HL-60 (cell line): ENCODE measurements at regions not wholly inside any gene's neighbourhood (a gene's known extent, or its start where the extent isn't known, plus 50 kb on each side); places are given as distances from the start of the nearest gene placed in this dataset.

Experiments
- DNase-seq, 2 experiments: peaks; one replicate each; pipeline ENCODE4 v3.0.0-alpha.2; 2010 to 2020; ENCODE audit warnings: low read depth in 1 of 2, low spot score in 1 of 2
- H3K27ac ChIP-seq: fragments of 250-450 bp; sonication (Bioruptor Pico); replicated peaks from 2 replicates; pipeline ENCODE4 v1.5.1; 2020; ENCODE audit warnings: mild to moderate bottlenecking, moderate library complexity
- H3K27me3 ChIP-seq: fragments of 250-450 bp; sonication (Bioruptor Pico); 2 replicates; pipeline ENCODE4 v1.5.1; 2021; ENCODE audit warnings: mild to moderate bottlenecking, moderate library complexity; ENCODE audit not compliant: insufficient read depth, poor library complexity, severe bottlenecking
- H3K4me3 ChIP-seq: replicated peaks from 2 replicates; pipeline ENCODE4 v1.5.1; 2011; ENCODE audit warnings: mild to moderate bottlenecking, control low read depth, low read length; ENCODE audit not compliant: insufficient read depth
- CTCF ChIP-seq: IDR thresholded peaks from one replicate; pipeline ENCODE4 v1.5.1; 2011; ENCODE audit warnings: low read length, control low read depth, inconsistent platforms; ENCODE audit not compliant: insufficient read depth
- GABPA ChIP-seq: IDR thresholded peaks from 2 replicates; pipeline ENCODE4 v1.6.1; 2012; ENCODE audit warnings: low read depth
- POLR2AphosphoS5 ChIP-seq: IDR thresholded peaks from 2 replicates; pipeline ENCODE4 v1.6.1; 2012; ENCODE audit warnings: low read depth
- SPI1 ChIP-seq: IDR thresholded peaks from 2 replicates; pipeline ENCODE4 v1.6.1; 2012; ENCODE audit warnings: low read depth, mild to moderate bottlenecking, borderline replicate concordance
- TF ChIP-seq, protein P1 (sequence below): IDR thresholded peaks from 2 replicates; pipeline ENCODE4 v1.6.1; 2012; ENCODE audit warnings: low read depth; ENCODE audit not compliant: insufficient replicate concordance

DNA sequence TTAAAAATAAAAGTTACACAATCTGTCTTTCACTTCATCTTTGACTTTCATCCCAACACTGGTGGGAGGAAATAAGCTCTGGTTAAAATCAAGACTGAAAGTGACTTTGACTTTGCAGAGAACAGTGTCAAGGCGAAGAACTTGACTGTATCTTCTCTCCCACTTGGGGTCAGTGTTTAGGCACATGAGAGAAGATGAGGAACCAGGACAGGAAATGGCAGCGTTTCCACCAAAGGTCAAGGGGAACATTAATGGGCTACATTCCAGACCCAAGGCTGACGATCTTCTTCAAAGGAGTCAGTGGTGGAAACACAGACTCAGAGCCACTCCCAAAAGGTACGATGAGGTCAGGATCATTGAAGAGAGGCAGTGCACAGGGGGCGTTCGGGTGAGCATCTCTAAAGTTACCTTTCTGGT lies 409.5 kb downstream of the ARHGEF28 start:
- DNase-seq, result peak; percentile 3 to 5
- no peak overlapping the region for H3K4me3 ChIP-seq
- no peak overlapping the region for H3K27ac ChIP-seq

GRCh38 chr5:74034733-74035132 lies 408.7 kb downstream of the ARHGEF28 start:
- no peak for DNase-seq
- Histone ChIP-seq H3K4me3 (no peak overlapping the region), H3K27ac (no peak overlapping the region), H3K27me3 (no peaks in the 10 kb centered on the region)
- TF ChIP-seq GABPA (no peak), CTCF (no peak), POLR2AphosphoS5 (no peak)
- TF ChIP-seq, protein P1, sequence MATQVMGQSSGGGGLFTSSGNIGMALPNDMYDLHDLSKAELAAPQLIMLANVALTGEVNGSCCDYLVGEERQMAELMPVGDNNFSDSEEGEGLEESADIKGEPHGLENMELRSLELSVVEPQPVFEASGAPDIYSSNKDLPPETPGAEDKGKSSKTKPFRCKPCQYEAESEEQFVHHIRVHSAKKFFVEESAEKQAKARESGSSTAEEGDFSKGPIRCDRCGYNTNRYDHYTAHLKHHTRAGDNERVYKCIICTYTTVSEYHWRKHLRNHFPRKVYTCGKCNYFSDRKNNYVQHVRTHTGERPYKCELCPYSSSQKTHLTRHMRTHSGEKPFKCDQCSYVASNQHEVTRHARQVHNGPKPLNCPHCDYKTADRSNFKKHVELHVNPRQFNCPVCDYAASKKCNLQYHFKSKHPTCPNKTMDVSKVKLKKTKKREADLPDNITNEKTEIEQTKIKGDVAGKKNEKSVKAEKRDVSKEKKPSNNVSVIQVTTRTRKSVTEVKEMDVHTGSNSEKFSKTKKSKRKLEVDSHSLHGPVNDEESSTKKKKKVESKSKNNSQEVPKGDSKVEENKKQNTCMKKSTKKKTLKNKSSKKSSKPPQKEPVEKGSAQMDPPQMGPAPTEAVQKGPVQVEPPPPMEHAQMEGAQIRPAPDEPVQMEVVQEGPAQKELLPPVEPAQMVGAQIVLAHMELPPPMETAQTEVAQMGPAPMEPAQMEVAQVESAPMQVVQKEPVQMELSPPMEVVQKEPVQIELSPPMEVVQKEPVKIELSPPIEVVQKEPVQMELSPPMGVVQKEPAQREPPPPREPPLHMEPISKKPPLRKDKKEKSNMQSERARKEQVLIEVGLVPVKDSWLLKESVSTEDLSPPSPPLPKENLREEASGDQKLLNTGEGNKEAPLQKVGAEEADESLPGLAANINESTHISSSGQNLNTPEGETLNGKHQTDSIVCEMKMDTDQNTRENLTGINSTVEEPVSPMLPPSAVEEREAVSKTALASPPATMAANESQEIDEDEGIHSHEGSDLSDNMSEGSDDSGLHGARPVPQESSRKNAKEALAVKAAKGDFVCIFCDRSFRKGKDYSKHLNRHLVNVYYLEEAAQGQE, result no peak

More for the DNA sequence above, 409.5 kb downstream of the ARHGEF28 start:
- no peaks in the 10 kb centered on the region for H3K27me3 ChIP-seq
- TF ChIP-seq SPI1, result no peak

DNA sequence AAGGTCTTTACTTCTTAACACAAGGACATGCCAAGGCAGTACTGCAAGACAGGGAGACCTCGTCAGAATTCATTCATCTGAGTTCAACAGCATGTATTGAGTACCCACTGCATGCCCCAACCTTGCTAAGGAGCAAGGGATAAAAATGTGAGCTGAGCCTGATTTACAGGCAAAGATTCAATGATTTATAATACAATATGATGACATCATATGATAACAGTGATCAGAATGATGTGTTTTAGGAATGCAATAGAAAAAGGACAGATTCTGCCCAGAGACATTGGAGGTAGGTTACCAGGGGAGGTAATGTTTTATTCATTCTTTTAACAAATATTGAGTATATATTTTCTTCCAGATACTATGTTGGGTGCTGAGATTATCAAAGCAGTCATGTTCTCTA lies 406.6 kb downstream of the ARHGEF28 start:
- TF ChIP-seq GABPA (no peak), SPI1 (no peak), CTCF (no peak), POLR2AphosphoS5 (no peak)
- TF ChIP-seq, protein P1, result no peak
- no peak overlapping the region for H3K4me3 ChIP-seq
- H3K27ac ChIP-seq, result no peak overlapping the region
- no peaks in the 10 kb centered on the region for H3K27me3 ChIP-seq
- DNase-seq, result no peak

DNA sequence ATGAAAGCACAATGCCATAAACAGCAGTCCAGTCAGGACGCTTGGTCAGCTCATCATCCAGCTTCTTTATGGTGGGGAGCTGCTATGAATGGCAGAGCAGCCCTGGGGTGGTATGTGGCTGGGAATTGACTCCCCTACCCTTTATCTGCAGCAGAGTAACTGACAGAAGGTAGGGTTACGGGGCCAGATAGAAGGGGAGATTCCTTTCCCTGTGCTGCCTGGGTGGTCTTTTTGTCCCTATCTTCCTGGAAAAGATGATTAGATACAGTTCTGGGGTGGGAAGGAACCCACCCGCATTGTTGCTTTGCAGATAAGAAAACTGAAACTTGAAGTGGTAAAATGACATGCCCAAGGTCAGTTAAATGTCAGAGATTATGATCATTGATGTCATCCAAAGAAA lies 405.5 kb downstream of the ARHGEF28 start:
- no peaks in the 10 kb centered on the region for H3K27me3 ChIP-seq
- no peak for DNase-seq
- H3K27ac ChIP-seq, result no peak overlapping the region
- no peak overlapping the region for H3K4me3 ChIP-seq
- TF ChIP-seq GABPA (no peak), SPI1 (no peak), CTCF (no peak), POLR2AphosphoS5 (no peak)
- TF ChIP-seq, protein P1, result no peak
